GM12864 (cell line): ENCODE measurements at regions not wholly inside any gene's neighbourhood (a gene's known extent, or its start where the extent isn't known, plus 50 kb on each side); places are given as distances from the start of the nearest gene placed in this dataset.

Experiments used
- DNase-seq: peaks from one replicate; pipeline ENCODE4 v3.0.0-alpha.2; 2011; ENCODE audit warnings: low read depth
- H3K4me3 ChIP-seq: 2 replicates; pipeline ENCODE4 v1.5.1; 2011; ENCODE audit warnings: mild to moderate bottlenecking, low read depth, low read length, control low read depth
- CTCF ChIP-seq: IDR thresholded peaks from 2 replicates; pipeline ENCODE4 v1.5.1; 2011; ENCODE audit warnings: low read depth, mild to moderate bottlenecking, moderate library complexity, low read length, control low read depth, inconsistent platforms; ENCODE audit errors: missing control alignments

GRCh38 chr15:101551696-101552591, 62.4 kb upstream of the PCSK6 start:
- DNase-seq, result no peak
- no peak overlapping the region for H3K4me3 ChIP-seq
- TF ChIP-seq CTCF, result no peak

GRCh38 chr15:101550124-101550523, 60.6 kb upstream of the PCSK6 start:
- no peak for DNase-seq
- H3K4me3 ChIP-seq, result no peak overlapping the region
- TF ChIP-seq CTCF, result no peak

DNA sequence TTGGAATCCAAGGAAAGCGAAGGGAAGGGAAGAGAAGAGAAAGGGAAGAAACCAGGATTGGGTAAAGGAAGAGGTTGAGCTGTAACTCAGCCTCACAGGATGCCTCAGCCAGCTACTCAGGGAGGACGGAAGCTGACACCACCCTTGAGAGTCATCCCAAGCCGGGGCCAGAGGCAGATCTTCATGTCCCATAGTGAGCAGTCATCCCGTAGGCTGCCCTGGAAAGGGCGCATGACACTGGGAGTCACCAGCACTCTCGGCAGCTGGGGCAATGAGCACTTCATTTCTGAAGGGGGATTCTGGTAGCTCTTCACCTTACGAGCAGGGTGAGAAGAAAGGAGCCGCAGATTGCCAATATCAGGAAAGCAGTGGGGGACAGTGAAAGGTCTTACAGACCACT, 60.1 kb upstream of the PCSK6 start:
- H3K4me3 ChIP-seq, result no peak overlapping the region
- no peak for DNase-seq
- no peak for TF ChIP-seq CTCF

GRCh38 chr15:101547737-101548136, 58.2 kb upstream of the PCSK6 start:
- no peak for TF ChIP-seq CTCF
- no peak for DNase-seq
- H3K4me3 ChIP-seq, result no peak overlapping the region

DNA sequence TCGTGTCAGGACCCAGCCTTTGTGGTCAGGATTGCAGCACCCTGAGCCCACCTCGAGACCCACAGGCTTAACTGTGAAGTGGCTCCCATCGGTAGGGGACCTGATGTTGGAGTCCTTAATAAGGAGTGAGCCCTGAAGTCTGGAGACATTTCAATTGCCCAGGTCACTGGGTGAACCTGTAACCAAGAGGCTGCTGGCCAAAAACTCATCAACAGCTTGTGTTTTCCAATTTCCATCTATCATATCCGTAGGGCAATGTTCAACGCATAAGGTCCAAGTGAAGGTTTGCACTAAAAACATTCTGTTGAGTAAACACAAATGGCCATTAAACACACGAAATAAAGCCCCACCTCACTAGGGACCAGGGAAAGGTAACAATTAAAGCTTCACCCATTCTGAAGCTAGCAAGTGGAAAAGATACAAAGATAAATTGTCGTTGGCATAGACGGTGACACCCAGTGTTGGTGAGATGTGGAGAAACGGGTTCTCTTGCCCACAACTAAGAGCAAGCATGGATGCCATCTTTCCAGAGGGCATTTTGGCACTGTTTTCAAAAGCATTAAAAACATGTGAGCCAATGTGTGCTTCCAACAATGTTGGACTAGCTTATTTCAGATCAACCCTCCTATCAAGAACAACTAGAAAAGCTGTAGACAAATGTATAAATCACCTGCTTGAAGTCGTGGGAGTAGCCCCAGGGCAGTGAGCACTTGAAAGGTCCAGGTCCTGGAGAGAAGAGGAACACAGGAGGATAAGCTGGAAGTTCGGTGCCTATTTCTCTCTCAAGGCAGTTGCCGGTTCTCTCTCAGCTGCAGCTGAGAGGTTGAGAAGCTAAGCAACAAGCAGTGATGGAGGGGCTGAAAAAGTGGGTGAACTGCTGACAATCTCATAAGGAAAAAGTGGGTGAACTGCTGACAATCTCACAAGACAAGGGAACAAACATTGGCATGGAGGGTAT, 56.3 kb upstream of the PCSK6 start:
- TF ChIP-seq CTCF, result no peak
- H3K4me3 ChIP-seq, result no peak overlapping the region
- DNase-seq, result no peak

DNA sequence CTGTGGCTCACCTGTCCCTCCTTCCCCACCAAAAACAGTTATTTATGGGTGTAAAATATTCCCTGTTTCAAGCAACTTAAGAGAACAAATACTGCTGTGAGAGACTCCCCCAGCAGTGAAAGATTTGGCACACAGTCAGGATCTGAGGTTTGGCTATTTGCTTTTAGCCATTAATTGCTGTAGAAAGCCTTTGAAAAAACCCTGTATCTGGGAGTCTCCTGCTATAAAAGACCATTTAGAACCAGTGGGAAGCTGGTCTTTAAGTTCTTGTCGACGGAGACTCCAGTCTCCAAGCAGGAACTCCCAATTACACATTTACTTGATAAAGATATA, 55.1 kb upstream of the PCSK6 start:
- H3K4me3 ChIP-seq, result no peak overlapping the region
- no peak for DNase-seq
- TF ChIP-seq CTCF, result no peak
